ENCODE measurements at regions not wholly inside any gene's neighbourhood (a gene's known extent, or its start where the extent isn't known, plus 50 kb on each side); places are given as distances from the start of the nearest gene placed in this dataset.

GRCh38 chr9:107390778-107391177, 98.8 kb downstream of the KLF4 start:
- POLR2A ChIA-PET: no interaction called here
- Histone ChIP-seq H3K36me3 (ENCODE audit: control insufficient read depth in 2 of 2, insufficient read depth in 2 of 2, low read length in 1 of 2) (no peaks in the 10 kb centered on the region), H3K4me3 (no peak overlapping the region), H3K4me2 (ENCODE audit: control insufficient read depth, insufficient read depth) (no peak overlapping the region), H3K9me3 (replicated peaks; ENCODE audit: control insufficient read depth, insufficient read depth, low read length) (no peaks in the 10 kb centered on the region), H2AFZ (ENCODE audit: control insufficient read depth, low read depth, low read length) (no peak overlapping the region), H4K20me1 (ENCODE audit: control insufficient read depth, insufficient read depth) (no peaks in the 10 kb centered on the region), H3K79me2 (ENCODE audit: control insufficient read depth, insufficient read depth, low read length) (no peaks in the 10 kb centered on the region), H3K27ac (ENCODE audit: control insufficient read depth, insufficient read depth) (no peak overlapping the region), H3K4me1 (ENCODE audit: control insufficient read depth, insufficient read depth, low read length) (no peaks in the 10 kb centered on the region), H3K9ac (ENCODE audit: control insufficient read depth, insufficient read depth, low read length) (no peak overlapping the region), H3K27me3 (replicated peaks in 1 of 2; ENCODE audit: control insufficient read depth in 2 of 2, insufficient read depth in 2 of 2, low read length in 1 of 2) (peaks cover 0 to 6% of the 10 kb centered on the region in 2 experiments; a peak in 2 of 4 replicates)
- intact Hi-C loops (cut with micrococcal nuclease; ENCODE audit: unreplicated experiment) (no loop called here), in situ Hi-C loops (cut with MboI) (no loop called here)
- 33% methylated on average over 4 of the region's 4 CpGs for WGBS (ENCODE audit: insufficient coverage, insufficient replicate concordance, low lambda C conversion rate, missing lambda C conversion rate)
- CTCF ChIA-PET: interaction anchor here (1.9 kb wide), 1 partner anchor 13 kb away, joined by 4 read pairs; no protein-coding TSS in a partner anchor
- ATAC-seq (no peak), FAIRE-seq (no peak), DNase-seq (ENCODE audit: low read depth, low spot score) (no peak)
- SMC1A ChIA-PET (ENCODE audit: uncharacterized antibody, unreplicated experiment): no interaction called here
- RAD21 ChIA-PET (ENCODE audit: unreplicated experiment): no interaction called here
- no TSS peak for BruUV-seq (replicated peaks)
- TF ChIP-seq ASH2L (IDR thresholded peaks at IDR 0.05; ENCODE audit: borderline replicate concordance, low read depth): no peak
- no peak for TF ChIP-seq PKNOX1 (IDR thresholded peaks at IDR 0.05)
- no peak for TF ChIP-seq PML (IDR thresholded peaks at IDR 0.05; ENCODE audit: low read length)
- TF ChIP-seq CBX3 (IDR thresholded peaks at IDR 0.05; ENCODE audit: borderline replicate concordance, low read depth): no peak
- no peak for TF ChIP-seq TCF3 (IDR thresholded peaks at IDR 0.05; ENCODE audit: borderline replicate concordance, insufficient read depth, low read depth, low read length)
- TF ChIP-seq, protein P1, sequence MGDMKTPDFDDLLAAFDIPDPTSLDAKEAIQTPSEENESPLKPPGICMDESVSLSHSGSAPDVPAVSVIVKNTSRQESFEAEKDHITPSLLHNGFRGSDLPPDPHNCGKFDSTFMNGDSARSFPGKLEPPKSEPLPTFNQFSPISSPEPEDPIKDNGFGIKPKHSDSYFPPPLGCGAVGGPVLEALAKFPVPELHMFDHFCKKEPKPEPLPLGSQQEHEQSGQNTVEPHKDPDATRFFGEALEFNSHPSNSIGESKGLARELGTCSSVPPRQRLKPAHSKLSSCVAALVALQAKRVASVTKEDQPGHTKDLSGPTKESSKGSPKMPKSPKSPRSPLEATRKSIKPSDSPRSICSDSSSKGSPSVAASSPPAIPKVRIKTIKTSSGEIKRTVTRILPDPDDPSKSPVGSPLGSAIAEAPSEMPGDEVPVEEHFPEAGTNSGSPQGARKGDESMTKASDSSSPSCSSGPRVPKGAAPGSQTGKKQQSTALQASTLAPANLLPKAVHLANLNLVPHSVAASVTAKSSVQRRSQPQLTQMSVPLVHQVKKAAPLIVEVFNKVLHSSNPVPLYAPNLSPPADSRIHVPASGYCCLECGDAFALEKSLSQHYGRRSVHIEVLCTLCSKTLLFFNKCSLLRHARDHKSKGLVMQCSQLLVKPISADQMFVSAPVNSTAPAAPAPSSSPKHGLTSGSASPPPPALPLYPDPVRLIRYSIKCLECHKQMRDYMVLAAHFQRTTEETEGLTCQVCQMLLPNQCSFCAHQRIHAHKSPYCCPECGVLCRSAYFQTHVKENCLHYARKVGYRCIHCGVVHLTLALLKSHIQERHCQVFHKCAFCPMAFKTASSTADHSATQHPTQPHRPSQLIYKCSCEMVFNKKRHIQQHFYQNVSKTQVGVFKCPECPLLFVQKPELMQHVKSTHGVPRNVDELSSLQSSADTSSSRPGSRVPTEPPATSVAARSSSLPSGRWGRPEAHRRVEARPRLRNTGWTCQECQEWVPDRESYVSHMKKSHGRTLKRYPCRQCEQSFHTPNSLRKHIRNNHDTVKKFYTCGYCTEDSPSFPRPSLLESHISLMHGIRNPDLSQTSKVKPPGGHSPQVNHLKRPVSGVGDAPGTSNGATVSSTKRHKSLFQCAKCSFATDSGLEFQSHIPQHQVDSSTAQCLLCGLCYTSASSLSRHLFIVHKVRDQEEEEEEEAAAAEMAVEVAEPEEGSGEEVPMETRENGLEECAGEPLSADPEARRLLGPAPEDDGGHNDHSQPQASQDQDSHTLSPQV (IDR thresholded peaks at IDR 0.05): no peak
- no peak for TF ChIP-seq RELA (IDR thresholded peaks at IDR 0.05; ENCODE audit: borderline replicate concordance, partially characterized antibody)
- TF ChIP-seq GABPA (IDR thresholded peaks at IDR 0.05; ENCODE audit: low read depth): no peak
- no peak for TF ChIP-seq ZNF217 (IDR thresholded peaks at IDR 0.05)
- TF ChIP-seq, protein P2, sequence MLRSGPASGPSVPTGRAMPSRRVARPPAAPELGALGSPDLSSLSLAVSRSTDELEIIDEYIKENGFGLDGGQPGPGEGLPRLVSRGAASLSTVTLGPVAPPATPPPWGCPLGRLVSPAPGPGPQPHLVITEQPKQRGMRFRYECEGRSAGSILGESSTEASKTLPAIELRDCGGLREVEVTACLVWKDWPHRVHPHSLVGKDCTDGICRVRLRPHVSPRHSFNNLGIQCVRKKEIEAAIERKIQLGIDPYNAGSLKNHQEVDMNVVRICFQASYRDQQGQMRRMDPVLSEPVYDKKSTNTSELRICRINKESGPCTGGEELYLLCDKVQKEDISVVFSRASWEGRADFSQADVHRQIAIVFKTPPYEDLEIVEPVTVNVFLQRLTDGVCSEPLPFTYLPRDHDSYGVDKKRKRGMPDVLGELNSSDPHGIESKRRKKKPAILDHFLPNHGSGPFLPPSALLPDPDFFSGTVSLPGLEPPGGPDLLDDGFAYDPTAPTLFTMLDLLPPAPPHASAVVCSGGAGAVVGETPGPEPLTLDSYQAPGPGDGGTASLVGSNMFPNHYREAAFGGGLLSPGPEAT (IDR thresholded peaks at IDR 0.05; ENCODE audit: low read depth): no peak
- no peak for TF ChIP-seq NRF1 (conservative IDR thresholded peaks at IDR 0.05; ENCODE audit: low read depth, low read length)
- TF ChIP-seq CREM (IDR thresholded peaks at IDR 0.05; ENCODE audit: low read depth): no peak
- TF ChIP-seq ELK1 (IDR thresholded peaks at IDR 0.05; ENCODE audit: low read depth, low read length): no peak
- TF ChIP-seq USF2 (IDR thresholded peaks at IDR 0.05; ENCODE audit: borderline replicate concordance, low read depth, low read length): no peak
- no peak for TF ChIP-seq ETV6 (conservative IDR thresholded peaks at IDR 0.05 in 1 of 2, IDR thresholded peaks at IDR 0.05 in 1 of 2; ENCODE audit: borderline replicate concordance in 1 of 2, low read depth in 1 of 2)
